ENCODE measurements at regions not wholly inside any gene's neighbourhood (a gene's known extent, or its start where the extent isn't known, plus 50 kb on each side); places are given as distances from the start of the nearest gene placed in this dataset.

DNA sequence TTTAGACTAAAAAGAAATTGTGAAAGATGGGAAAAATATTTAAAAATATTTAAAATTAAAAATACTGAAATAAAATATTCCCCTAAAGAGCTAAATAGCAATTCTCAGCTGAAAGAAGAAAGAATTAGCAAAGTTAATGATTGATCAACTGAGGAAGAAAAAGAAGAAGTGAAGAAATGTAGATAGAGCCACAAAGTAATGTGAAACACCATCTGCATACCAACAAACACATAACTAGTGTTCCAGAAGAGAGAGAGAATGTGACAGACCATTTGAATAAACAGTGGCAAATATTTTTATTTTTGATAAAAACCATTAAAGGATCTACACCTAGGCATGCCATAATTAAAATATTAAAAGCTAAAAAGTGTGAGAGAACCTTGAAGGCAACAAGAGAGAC, 784.5 kb upstream of the ZWINT start:
- ATAC-seq (no peak), DNase-seq (ENCODE audit: low spot score) (no peak), FAIRE-seq (no peak)
- TF ChIP-seq PHF20 (CRISPR knock-in tag; IDR thresholded peaks at IDR 0.05) (no peak), ZEB1 (IDR thresholded peaks at IDR 0.05; ENCODE audit: insufficient replicate concordance, low read depth) (no peak), ZNF468 (CRISPR knock-in tag; IDR thresholded peaks at IDR 0.05) (no peak), CAMTA2 (CRISPR knock-in tag; IDR thresholded peaks at IDR 0.05; ENCODE audit: borderline replicate concordance) (no peak), ZNF230 (CRISPR knock-in tag; IDR thresholded peaks at IDR 0.05) (no peak), DR1 (CRISPR knock-in tag; IDR thresholded peaks at IDR 0.05) (no peak)
- intact Hi-C loops (cut with micrococcal nuclease; ENCODE audit: unreplicated experiment), result no loop called here
- ChIA-PET POLR2A (no interaction called here), CTCF (ENCODE audit: low intra/inter-chr PET ratio, low total read pairs) (no interaction called here)
- in situ Hi-C loops (cut with HindIII; ENCODE audit: extremely low pct_ligation_motif_present, low pct_unique_long_range_greater_than_20kb), result no loop called here
- no TSS peak for BruUV-seq (replicated peaks)
- no peaks in the 10 kb centered on the region for H3K79me2 ChIP-seq (ENCODE audit: insufficient read depth, low read length)
- peaks cover 5% of the 10 kb centered on the region for H3K9me3 ChIP-seq (ENCODE audit: low read length)
- H2AFZ ChIP-seq (ENCODE audit: low read length), result no peak overlapping the region
- H4K20me1 ChIP-seq (ENCODE audit: insufficient read depth, low read length), result no peaks in the 10 kb centered on the region
- no peak overlapping the region for H3K27ac ChIP-seq (ENCODE audit: extremely low read length, insufficient read depth, low read length)
- H3K27me3 ChIP-seq (ENCODE audit: control insufficient read depth in 1 of 2, insufficient read depth in 2 of 2, low read length in 2 of 2), result no peaks in the 10 kb centered on the region
- H3K9ac ChIP-seq (ENCODE audit: insufficient read depth, low read depth, low read length), result no peak overlapping the region
- H3K36me3 ChIP-seq (replicated peaks in 1 of 2; ENCODE audit: control insufficient read depth in 1 of 2, insufficient read depth in 2 of 2, low read length in 2 of 2), result no peaks in the 10 kb centered on the region
- no peak overlapping the region for H3K4me3 ChIP-seq (replicated peaks in 1 of 3; ENCODE audit: insufficient read depth in 1 of 3, low read depth in 2 of 3, low read length in 3 of 3)
- no peak overlapping the region for H3K4me2 ChIP-seq (ENCODE audit: low read depth, low read length)
- no peaks in the 10 kb centered on the region for H3K4me1 ChIP-seq (ENCODE audit: insufficient read depth, low read length)

DNA sequence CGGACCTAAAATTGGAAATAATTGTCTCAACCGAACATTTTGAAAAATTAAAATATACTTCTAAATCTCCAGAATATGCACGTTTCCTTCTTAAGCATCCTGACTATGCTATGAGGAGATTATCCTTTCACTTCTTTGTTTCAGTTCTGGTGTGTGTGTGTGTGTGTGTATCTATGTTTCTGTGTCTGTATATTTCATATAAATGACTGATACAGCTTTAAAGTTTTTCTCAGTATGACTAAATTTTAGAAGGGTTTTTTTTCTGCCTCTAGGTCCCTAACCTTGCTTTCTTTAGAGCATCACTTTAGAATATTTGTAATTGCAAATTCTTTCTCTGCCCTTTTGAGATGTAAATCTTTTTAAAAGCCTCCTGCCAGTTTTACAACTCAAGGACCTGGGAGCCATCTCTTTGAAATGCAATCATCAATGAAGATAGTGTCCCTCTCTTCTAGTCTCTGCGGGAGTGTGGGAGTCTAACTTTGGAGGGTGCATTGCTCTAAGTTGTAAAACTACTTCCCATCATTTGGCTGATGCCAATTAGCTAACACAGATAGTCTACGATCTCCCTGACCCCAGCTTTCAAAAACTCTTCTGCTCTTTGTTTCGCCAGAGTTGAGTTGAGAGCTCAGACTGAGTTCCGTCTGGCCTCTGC, 782.0 kb upstream of the ZWINT start:
- H3K9ac ChIP-seq (ENCODE audit: insufficient read depth, low read depth, low read length), result no peak overlapping the region
- H3K4me2 ChIP-seq (ENCODE audit: low read depth, low read length), result no peak overlapping the region
- intact Hi-C loops (cut with micrococcal nuclease; ENCODE audit: unreplicated experiment), result no loop called here
- H3K4me3 ChIP-seq (replicated peaks in 1 of 3; ENCODE audit: insufficient read depth in 1 of 3, low read depth in 2 of 3, low read length in 3 of 3), result no peak overlapping the region
- no peaks in the 10 kb centered on the region for H3K4me1 ChIP-seq (ENCODE audit: insufficient read depth, low read length)
- no TSS peak for BruUV-seq (replicated peaks)
- POLR2A ChIA-PET, result no interaction called here
- CTCF ChIA-PET (ENCODE audit: low intra/inter-chr PET ratio, low total read pairs), result no interaction called here
- FAIRE-seq (no peak), DNase-seq (ENCODE audit: low spot score) (no peak), ATAC-seq (no peak)
- H3K36me3 ChIP-seq (replicated peaks in 1 of 2; ENCODE audit: control insufficient read depth in 1 of 2, insufficient read depth in 2 of 2, low read length in 2 of 2), result no peaks in the 10 kb centered on the region
- H3K79me2 ChIP-seq (ENCODE audit: insufficient read depth, low read length), result no peaks in the 10 kb centered on the region
- no peaks in the 10 kb centered on the region for H3K27me3 ChIP-seq (ENCODE audit: control insufficient read depth in 1 of 2, insufficient read depth in 2 of 2, low read length in 2 of 2)
- no peak overlapping the region for H3K27ac ChIP-seq (ENCODE audit: extremely low read length, insufficient read depth, low read length)
- no peak overlapping the region for H2AFZ ChIP-seq (ENCODE audit: low read length)
- H4K20me1 ChIP-seq (ENCODE audit: insufficient read depth, low read length), result no peaks in the 10 kb centered on the region
- 1% methylated on average over 7 of the region's 7 CpGs for WGBS (ENCODE audit: low lambda C conversion rate)
- H3K9me3 ChIP-seq (ENCODE audit: low read length), result peaks cover 22% of the 10 kb centered on the region
- in situ Hi-C loops (cut with HindIII; ENCODE audit: extremely low pct_ligation_motif_present, low pct_unique_long_range_greater_than_20kb), result no loop called here
- no peak for TF ChIP-seq ZMYM4 (CRISPR knock-in tag; IDR thresholded peaks at IDR 0.05)
- TF ChIP-seq, protein P1, sequence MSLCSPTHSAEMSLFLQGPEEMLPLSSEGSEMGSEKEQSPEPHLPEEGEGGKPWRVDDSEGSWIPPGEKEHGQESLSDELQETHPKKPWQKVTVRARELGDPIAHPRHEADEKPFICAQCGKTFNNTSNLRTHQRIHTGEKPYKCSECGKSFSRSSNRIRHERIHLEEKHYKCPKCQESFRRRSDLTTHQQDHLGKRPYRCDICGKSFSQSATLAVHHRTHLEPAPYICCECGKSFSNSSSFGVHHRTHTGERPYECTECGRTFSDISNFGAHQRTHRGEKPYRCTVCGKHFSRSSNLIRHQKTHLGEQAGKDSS (CRISPR knock-in tag; IDR thresholded peaks at IDR 0.05; ENCODE audit: borderline replicate concordance, low read depth), result no peak
- TF ChIP-seq ZFAT (CRISPR knock-in tag; conservative IDR thresholded peaks at IDR 0.05), result no peak
- TF ChIP-seq ZNF720 (CRISPR knock-in tag; IDR thresholded peaks at IDR 0.05), result no peak
- TF ChIP-seq, protein P2, sequence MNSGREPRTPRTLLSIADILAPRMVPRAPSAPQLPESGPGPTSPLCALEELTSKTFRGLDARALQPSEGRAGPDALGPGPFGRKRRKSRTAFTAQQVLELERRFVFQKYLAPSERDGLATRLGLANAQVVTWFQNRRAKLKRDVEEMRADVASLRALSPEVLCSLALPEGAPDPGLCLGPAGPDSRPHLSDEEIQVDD (CRISPR knock-in tag; IDR thresholded peaks at IDR 0.05; ENCODE audit: borderline replicate concordance), result no peak
- no peak for TF ChIP-seq TBX2 (CRISPR knock-in tag; IDR thresholded peaks at IDR 0.05; ENCODE audit: borderline replicate concordance)
- no peak for TF ChIP-seq ZFP36 (IDR thresholded peaks at IDR 0.05; ENCODE audit: borderline replicate concordance, low read depth, low read length, partially characterized antibody)
- no peak for TF ChIP-seq ZNF17 (CRISPR knock-in tag; IDR thresholded peaks at IDR 0.05)
- no peak for TF ChIP-seq ZNF724P (CRISPR knock-in tag; IDR thresholded peaks at IDR 0.05; ENCODE audit: borderline replicate concordance)
- no peak for TF ChIP-seq ZC3H13 (CRISPR knock-in tag; IDR thresholded peaks at IDR 0.05)
- TF ChIP-seq ZNF850 (CRISPR knock-in tag; conservative IDR thresholded peaks at IDR 0.05), result no peak
- no peak for TF ChIP-seq CCDC6 (CRISPR knock-in tag; IDR thresholded peaks at IDR 0.05)
- no peak for TF ChIP-seq HNRNPUL1 (IDR thresholded peaks at IDR 0.05; ENCODE audit: low read depth, low read length)
- TF ChIP-seq EED (CRISPR knock-in tag; IDR thresholded peaks at IDR 0.05), result no peak
- TF ChIP-seq ATRX (CRISPR knock-in tag; IDR thresholded peaks at IDR 0.05; ENCODE audit: borderline replicate concordance), result no peak

Measured in HepG2 (cell line).